GM12878 (cell line): ENCODE measurements at regions not wholly inside any gene's neighbourhood (a gene's known extent, or its start where the extent isn't known, plus 50 kb on each side); places are given as distances from the start of the nearest gene placed in this dataset.

Experiments
- ATAC-seq: fragments of 200-7000 bp; cut with Tn5 transposase; 3 replicates; pipeline ENCODE4 v1.9.1; 2020; ENCODE audit warnings: mild to moderate bottlenecking, moderate library complexity
- BruUV-seq: library from RNA; stranded (reverse); fragments of 400-500 nt; replicated peaks from 2 replicates; lab custom pipeline; 2021; lab: Mats Ljungman, UMichigan
- CTCF ChIA-PET: fragments of 300-600 bp; sonication (Branson Sonifier 250); formaldehyde crosslinking; extraction: SDS; loops from one replicate; lab custom pipeline; 2021; ENCODE audit warnings: inconsistent platforms; lab: Yijun Ruan, JAX
- POLR2A ChIA-PET: fragments of 350-600 bp; formaldehyde crosslinking; extraction: SDS; loops from one replicate; lab custom pipeline; 2021; ENCODE audit warnings: inconsistent platforms; lab: Charles Lee
- RAD21 ChIA-PET: fragments of 300-600 bp; sonication (Branson Sonifier 250); formaldehyde crosslinking; loops from one replicate; lab custom pipeline; 2023; ENCODE audit warnings: antibody characterized with exemption; ENCODE audit not compliant: unreplicated experiment; lab: Charles Lee
- SMC1A ChIA-PET: fragments of 300-600 bp; sonication (Branson Sonifier 250); formaldehyde crosslinking; loops from one replicate; lab custom pipeline; 2023; ENCODE audit not compliant: unreplicated experiment, uncharacterized antibody; lab: Charles Lee
- DNase-seq: peaks from one replicate; pipeline ENCODE4 v3.0.0-alpha.2; 2011; ENCODE audit warnings: low read depth, low spot score
- FAIRE-seq: peaks from 3 replicates; lab custom pipeline; 2011; peaks lifted over from hg19 to GRCh38; lab: Jason Lieb, UNC
- H2AFZ ChIP-seq: 2 replicates; pipeline ENCODE4 v1.6.0; 2011; ENCODE audit warnings: low read depth, low read length, control low read depth; ENCODE audit not compliant: control insufficient read depth
- H3K27ac ChIP-seq: 2 replicates; pipeline ENCODE4 v1.5.1; 2011; ENCODE audit warnings: control low read depth; ENCODE audit not compliant: control insufficient read depth, insufficient read depth
- H3K27me3 ChIP-seq, 2 experiments: replicated peaks in 1 of 2; 2 replicates each; pipeline versions ENCODE4 v1.6.0 to v1.6.1; 2011; ENCODE audit warnings: low read length in 1 of 2; ENCODE audit not compliant: control insufficient read depth in 2 of 2, insufficient read depth in 2 of 2
- H3K36me3 ChIP-seq, 2 experiments: 2 replicates each; pipeline ENCODE4 v1.5.1; 2011; ENCODE audit warnings: low read length in 1 of 2; ENCODE audit not compliant: control insufficient read depth in 2 of 2, insufficient read depth in 2 of 2
- H3K4me1 ChIP-seq: 2 replicates; pipeline ENCODE4 v1.6.1; 2011; ENCODE audit warnings: mild to moderate bottlenecking, low read length, moderate library complexity, mixed read lengths; ENCODE audit not compliant: control insufficient read depth, insufficient read depth
- H3K4me2 ChIP-seq: 2 replicates; pipeline ENCODE4 v1.6.0; 2011; ENCODE audit warnings: control low read depth; ENCODE audit not compliant: control insufficient read depth, insufficient read depth
- H3K4me3 ChIP-seq: fragments of 200-600 bp; sonication (generic); 2 replicates; pipeline ENCODE4 v1.5.1; 2016
- H3K79me2 ChIP-seq: 2 replicates; pipeline ENCODE4 v1.6.0; 2011; ENCODE audit warnings: low read length; ENCODE audit not compliant: control insufficient read depth, insufficient read depth
- H3K9ac ChIP-seq: 2 replicates; pipeline ENCODE4 v1.8.0; 2011; ENCODE audit warnings: low read length, control low read depth, mixed read lengths; ENCODE audit not compliant: control insufficient read depth, insufficient read depth
- H3K9me3 ChIP-seq: replicated peaks from 3 replicates; pipeline ENCODE4 v1.5.1; 2011; ENCODE audit warnings: mild to moderate bottlenecking, low read length; ENCODE audit not compliant: control insufficient read depth, insufficient read depth
- H4K20me1 ChIP-seq: 2 replicates; pipeline ENCODE4 v1.6.0; 2011; ENCODE audit not compliant: control insufficient read depth, insufficient read depth
- HDGF ChIP-seq: fragments of 450-650 bp; IDR thresholded peaks from 2 replicates; pipeline ENCODE4 v1.6.1; 2016; ENCODE audit warnings: antibody characterized with exemption
- IRF5 ChIP-seq: fragments of 450-650 bp; IDR thresholded peaks from 2 replicates; pipeline ENCODE4 v1.6.1; 2017; ENCODE audit warnings: borderline replicate concordance
- MTA3 ChIP-seq: IDR thresholded peaks from 2 replicates; pipeline ENCODE4 v1.6.1; 2012; ENCODE audit warnings: low read length, inconsistent platforms, borderline replicate concordance
- NBN ChIP-seq: fragments of 450-650 bp; IDR thresholded peaks from 2 replicates; pipeline ENCODE4 v1.6.1; 2016
- NFIC ChIP-seq: IDR thresholded peaks from 2 replicates; pipeline ENCODE4 v1.6.1; 2012; ENCODE audit warnings: low read depth, mild to moderate bottlenecking, inconsistent platforms, low read length, moderate library complexity
- NKRF ChIP-seq: fragments of 450-650 bp; conservative IDR thresholded peaks from 2 replicates; pipeline ENCODE4 v1.6.1; 2017; ENCODE audit warnings: mild to moderate bottlenecking, moderate library complexity
- NRF1 ChIP-seq: conservative IDR thresholded peaks from 2 replicates; pipeline ENCODE4 v1.6.1; 2011; ENCODE audit warnings: mild to moderate bottlenecking, low read depth, low read length, improper control_type of control experiment
- PKNOX1 ChIP-seq: fragments of 450-650 bp; IDR thresholded peaks from 2 replicates; pipeline ENCODE4 v1.6.1; 2016; ENCODE audit warnings: mild to moderate bottlenecking
- TCF12 ChIP-seq: IDR thresholded peaks from 2 replicates; pipeline ENCODE4 v1.6.1; 2011; ENCODE audit warnings: low read depth, mild to moderate bottlenecking, low read length
- WRNIP1 ChIP-seq: IDR thresholded peaks from 2 replicates; pipeline ENCODE4 v1.6.1; 2011; ENCODE audit warnings: low read depth, low read length, improper control_type of control experiment, borderline replicate concordance
- WGBS: methylation state at CpG from one replicate; pipeline ENCODE4 v1.1.6; 2016; ENCODE audit warnings: low lambda C conversion rate; ENCODE audit not compliant: insufficient replicate concordance, insufficient coverage; ENCODE audit errors: missing lambda C conversion rate; 5-methylcytosine and 5-hydroxymethylcytosine counted together
- in situ Hi-C: fragments of 300-500 bp; cut with MboI; formaldehyde crosslinking; loops from 9 replicates; pipeline ENCODE4 v1.14.3; 2018; ENCODE audit warnings: mixed read lengths
- intact Hi-C: fragments of 100-400 bp; cut with micrococcal nuclease; formaldehyde crosslinking; loops from one replicate; pipeline ENCODE4 v1.14.2; 2022; ENCODE audit not compliant: unreplicated experiment
- TF ChIP-seq, protein P1 (sequence below): IDR thresholded peaks from 2 replicates; pipeline ENCODE4 v1.6.1; 2012; ENCODE audit warnings: low read depth, low read length, improper control_type of control experiment
- TF ChIP-seq, protein P2 (sequence below): IDR thresholded peaks from 2 replicates; pipeline ENCODE4 v1.6.1; 2011; ENCODE audit warnings: mild to moderate bottlenecking, low read depth, low read length, moderate library complexity; ENCODE audit not compliant: insufficient replicate concordance

DNA sequence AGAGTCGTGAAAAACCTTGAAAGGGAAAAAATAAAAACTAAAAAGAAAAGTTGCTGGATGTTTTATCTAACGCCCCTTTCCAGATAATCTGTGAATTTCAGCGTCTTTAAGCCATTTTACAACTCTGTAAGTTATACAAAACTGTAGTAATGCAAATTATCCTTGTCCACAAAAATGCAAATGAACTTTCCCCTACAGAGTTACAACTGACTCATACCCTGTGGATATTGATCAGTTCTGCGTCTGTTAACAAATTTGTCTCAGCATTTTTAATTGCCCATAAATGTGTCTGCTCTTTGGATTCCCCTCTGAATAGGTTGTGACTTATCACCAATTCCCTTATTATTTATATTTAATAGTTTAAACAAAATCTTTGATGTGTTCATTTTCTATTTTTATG, 105.9 kb upstream of the PRLR start:
- POLR2A ChIA-PET, result no interaction called here
- ATAC-seq, result no peak
- Histone ChIP-seq H3K9ac (no peak overlapping the region), H3K27me3 (no peaks in the 10 kb centered on the region), H3K27ac (no peak overlapping the region), H3K4me1 (no peaks in the 10 kb centered on the region), H2AFZ (no peak overlapping the region), H3K79me2 (no peaks in the 10 kb centered on the region), H3K4me2 (no peak overlapping the region), H3K4me3 (no peak overlapping the region), H3K9me3 (no peaks in the 10 kb centered on the region), H3K36me3 (no peaks in the 10 kb centered on the region), H4K20me1 (no peaks in the 10 kb centered on the region)
- no peak for DNase-seq
- no TSS peak for BruUV-seq
- RAD21 ChIA-PET, result interaction anchor here (0.9 kb wide), 1 partner anchor 100 kb away, joined by 3 read pairs; no protein-coding TSS in a partner anchor
- TF ChIP-seq, protein P1, sequence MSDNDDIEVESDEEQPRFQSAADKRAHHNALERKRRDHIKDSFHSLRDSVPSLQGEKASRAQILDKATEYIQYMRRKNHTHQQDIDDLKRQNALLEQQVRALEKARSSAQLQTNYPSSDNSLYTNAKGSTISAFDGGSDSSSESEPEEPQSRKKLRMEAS, result no peak
- SMC1A ChIA-PET, result no interaction called here
- no peak for FAIRE-seq
- in situ Hi-C loops (no loop called here), intact Hi-C loops (no loop called here)
- WGBS, result 21% methylated on average over 4 of the region's 4 CpGs
- CTCF ChIA-PET, result interaction anchor here (0.6 kb wide), 1 partner anchor 11 kb away, joined by 3 read pairs; no protein-coding TSS in a partner anchor

- Histone ChIP-seq H4K20me1 (no peaks in the 10 kb centered on the region), H3K4me3 (no peak overlapping the region), H3K27me3 (no peaks in the 10 kb centered on the region), H3K79me2 (no peaks in the 10 kb centered on the region), H3K27ac (no peak overlapping the region), H3K9ac (no peak overlapping the region), H3K4me2 (no peak overlapping the region), H3K4me1 (no peaks in the 10 kb centered on the region), H3K36me3 (no peaks in the 10 kb centered on the region), H2AFZ (no peak overlapping the region), H3K9me3 (no peaks in the 10 kb centered on the region)
- ATAC-seq (no peak), FAIRE-seq (no peak), DNase-seq (no peak)
- ChIA-PET CTCF (no interaction called here), RAD21 (interaction anchor here (0.9 kb wide), 1 partner anchor 100 kb away, joined by 3 read pairs; no protein-coding TSS in a partner anchor), SMC1A (no interaction called here), POLR2A (no interaction called here)
- BruUV-seq, result no TSS peak
- intact Hi-C loops (no loop called here), in situ Hi-C loops (no loop called here)
- WGBS, result 38% methylated on average over 4 of the region's 4 CpGs
- TF ChIP-seq NKRF (no peak), MTA3 (no peak), TCF12 (no peak), WRNIP1 (no peak), PKNOX1 (no peak), HDGF (no peak), NBN (no peak), NFIC (no peak), NRF1 (no peak), IRF5 (no peak)
- TF ChIP-seq, protein P2, sequence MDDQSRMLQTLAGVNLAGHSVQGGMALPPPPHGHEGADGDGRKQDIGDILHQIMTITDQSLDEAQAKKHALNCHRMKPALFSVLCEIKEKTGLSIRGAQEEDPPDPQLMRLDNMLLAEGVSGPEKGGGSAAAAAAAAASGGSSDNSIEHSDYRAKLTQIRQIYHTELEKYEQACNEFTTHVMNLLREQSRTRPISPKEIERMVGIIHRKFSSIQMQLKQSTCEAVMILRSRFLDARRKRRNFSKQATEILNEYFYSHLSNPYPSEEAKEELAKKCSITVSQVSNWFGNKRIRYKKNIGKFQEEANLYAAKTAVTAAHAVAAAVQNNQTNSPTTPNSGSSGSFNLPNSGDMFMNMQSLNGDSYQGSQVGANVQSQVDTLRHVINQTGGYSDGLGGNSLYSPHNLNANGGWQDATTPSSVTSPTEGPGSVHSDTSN, result no peak
Measured at GRCh38 chr5:35335752-35336151, 105.5 kb upstream of the PRLR start.
